ENCODE measurements at regions not wholly inside any gene's neighbourhood (a gene's known extent, or its start where the extent isn't known, plus 50 kb on each side); places are given as distances from the start of the nearest gene placed in this dataset.

DNA sequence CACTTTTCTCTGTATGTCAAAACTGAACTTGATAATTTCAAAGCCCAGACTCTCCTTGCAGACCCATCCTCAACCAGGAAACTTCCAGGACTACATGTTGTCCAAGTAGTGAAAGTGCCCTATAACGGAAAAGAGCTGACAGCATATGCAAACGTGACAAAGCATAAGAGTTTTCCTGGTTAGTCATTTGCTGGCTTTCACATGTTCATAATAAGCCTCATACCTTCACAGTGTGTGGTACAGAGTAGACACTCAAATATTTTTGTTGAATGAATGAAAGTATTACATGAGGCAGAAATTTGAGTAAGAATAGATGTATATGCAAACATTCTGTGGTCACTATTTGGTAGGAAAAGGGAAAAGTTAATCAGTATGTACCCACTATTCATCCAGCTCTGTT is 473.3 kb downstream of the MRPL39 start:
- DNase-seq, result no peak

DNA sequence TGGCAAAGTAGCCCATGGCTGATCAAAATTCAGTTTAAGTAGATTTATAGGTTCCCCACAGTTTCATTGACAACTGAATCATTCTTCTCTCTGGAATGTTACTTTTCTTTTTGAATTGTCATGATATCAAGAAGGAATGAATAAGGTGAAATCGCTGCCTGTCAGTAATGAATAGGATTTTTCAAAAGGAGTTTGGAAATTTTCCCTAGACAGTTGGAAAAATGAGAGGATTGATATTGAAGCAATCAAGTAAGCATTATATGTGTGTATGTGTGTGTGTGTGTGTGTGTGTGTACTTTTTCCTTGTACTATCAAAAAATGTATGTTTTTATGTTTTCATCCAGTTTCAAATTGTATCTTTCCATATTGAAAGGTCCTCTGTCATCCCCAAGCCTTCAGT is 479.5 kb downstream of the MRPL39 start:
- no peak for DNase-seq

DNA sequence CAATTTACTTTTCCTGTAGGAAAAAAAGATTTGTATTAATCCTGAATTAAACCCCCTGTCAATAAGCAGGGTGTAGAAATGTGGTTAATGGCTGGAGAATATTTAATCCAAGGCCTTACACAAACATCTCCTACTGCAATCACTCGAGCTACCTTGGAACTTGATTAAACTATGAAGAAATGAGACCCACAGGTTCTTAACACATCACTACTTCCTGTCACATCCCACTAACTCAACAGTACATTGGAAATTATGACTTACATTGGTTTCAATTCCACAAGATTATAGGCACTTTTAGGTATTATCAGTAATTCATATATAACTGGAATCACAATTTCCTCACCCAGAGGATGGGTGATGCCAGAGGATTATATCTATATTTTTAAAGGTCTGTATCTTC is 480.3 kb downstream of the MRPL39 start:
- DNase-seq, result no peak

DNA sequence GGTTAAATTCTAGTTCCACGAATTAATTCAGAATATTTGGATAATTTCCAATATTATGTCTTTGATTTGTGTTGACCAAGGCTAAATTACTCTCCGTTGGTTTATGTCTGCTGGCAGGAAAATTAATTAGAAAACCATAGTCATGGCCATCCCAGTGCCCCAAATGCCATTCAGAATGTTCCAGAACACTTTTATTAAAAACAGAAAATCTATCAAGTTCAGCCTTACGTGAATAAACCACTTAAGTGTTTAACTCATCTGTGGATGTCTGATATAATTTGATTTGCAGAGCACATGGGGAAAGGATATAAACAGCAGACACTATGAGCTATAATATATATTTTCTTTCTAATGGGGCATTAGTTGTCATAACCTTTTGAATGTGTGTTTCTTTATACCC is 480.7 kb downstream of the MRPL39 start:
- DNase-seq, result no peak

DNA sequence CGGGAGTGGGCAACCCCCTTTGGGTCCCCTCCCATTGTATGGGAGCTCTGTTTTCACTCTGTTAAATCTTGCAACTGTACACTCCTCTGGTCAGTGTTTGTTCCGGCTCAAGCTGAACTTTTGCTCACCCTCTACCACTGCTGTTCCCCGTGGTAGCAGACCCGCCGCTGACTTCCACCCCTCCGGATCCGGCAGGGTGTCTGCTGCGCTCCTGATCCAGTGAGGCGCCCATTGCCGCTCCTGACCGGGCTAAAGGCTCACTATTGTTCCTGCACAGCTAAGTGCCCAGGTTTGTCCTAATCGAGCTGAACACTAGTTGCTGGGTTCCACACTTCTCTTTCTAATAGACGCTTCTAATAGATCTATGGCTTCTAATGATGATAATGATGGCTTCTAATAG is 488.6 kb downstream of the MRPL39 start:
- DNase-seq, result no peak

DNA sequence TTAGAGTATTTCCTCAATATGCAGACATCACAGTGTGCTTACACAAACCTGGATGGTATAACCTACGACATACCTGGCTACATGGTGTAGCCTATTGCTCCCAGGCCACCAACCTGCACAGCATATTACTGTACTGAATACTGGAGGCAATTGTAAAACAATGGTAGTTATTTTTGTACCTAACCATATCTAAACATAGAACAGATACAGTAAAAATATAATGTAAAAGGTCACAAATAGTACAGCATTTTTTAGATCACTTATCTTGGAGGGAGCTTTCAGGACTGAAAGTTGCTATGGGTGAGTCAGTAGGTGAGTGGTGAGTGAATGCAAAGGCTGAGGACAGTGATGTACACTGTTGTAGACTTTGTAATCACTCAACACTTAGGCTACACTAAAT is 492.3 kb downstream of the MRPL39 start:
- DNase-seq, result no peak

DNA sequence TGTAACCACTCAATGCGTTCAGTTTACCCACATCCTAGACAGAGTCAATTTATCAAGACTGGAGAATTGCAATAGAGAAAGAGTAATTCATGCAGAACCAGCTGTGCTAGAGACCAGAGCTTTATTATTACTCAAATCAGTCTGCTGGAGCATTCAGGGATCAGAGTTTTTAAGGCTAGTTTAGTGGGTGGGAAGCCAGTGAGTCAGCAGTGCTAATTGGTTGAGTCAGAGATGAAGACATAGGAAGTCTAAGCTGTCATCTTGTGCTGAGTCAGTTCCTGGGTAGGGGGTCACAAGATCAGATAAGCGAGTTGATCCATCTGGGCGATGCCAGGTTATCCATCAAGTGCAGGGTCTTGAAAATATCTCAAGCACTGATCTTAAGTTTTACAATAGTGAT is 499.6 kb downstream of the MRPL39 start:
- no peak for DNase-seq

DNA sequence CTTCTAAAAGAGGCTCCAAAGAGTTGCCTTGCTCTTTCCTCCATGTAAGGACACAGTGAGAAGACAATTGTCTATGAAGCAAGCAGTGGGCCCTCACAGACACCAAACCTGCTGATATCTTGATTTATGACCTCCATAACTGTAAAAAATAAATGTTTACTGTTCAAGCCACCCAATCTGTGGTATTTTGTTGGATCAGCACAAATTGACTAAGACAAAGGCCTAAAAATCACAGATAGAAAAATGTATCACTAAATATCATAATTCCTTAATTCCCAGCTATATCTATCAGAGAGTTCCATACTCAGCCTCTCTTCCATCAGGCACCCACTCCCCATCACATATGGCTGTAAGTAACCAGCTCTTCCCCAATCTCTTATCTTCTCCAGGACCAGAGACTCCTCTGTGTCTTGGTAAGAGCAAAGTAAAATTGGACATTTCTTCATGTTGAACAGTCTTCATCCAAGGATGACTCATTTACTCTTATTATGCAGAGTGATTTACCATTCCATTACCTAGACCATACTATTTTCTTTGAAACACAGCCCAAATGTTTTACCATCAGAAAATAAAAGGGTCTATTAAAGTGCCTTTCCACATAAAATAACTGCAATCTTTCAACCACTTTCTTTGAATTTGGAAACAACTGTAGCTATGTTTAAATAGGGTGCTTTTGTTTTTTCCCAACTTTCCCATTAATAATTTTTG is 503.6 kb downstream of the MRPL39 start:
- DNase-seq, result no peak

DNA sequence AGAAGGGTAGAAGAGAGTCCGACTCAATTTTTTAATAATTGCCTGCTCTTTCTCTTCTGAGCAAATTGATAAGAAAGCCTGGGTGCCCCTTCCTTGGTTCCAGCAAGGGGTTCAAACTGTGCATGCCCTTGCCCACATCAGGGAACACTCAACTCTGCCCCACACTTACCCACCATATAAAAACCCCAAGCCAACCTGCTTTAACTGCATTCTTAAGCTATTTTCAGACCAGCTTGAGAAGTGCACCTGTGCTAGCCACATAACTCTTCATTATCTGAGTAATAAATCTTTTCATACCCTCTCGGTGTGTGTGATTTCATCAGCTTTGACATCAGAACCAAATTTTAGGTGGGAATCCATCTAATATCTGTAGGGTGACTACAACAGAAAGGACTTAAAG is 509.6 kb downstream of the MRPL39 start:
- DNase-seq, result no peak

DNA sequence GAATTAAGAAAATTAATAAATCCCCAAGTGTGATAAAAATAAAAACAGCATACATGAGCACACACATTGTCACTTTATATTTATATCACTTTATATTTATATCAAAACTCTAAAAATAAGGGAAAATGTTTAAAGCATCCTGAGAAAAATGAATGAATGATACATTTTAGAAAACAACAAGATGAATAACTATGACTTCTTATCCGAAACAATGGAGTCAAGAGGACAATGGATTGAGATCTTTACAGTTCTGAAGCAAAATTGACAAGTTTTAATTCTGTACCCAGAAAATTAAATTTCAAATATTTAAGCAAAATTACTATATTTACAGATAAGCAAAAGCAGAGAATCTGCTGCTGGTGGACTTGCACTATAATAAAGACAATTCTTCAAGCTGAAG is 512.6 kb downstream of the MRPL39 start:
- DNase-seq, result no peak

DNA sequence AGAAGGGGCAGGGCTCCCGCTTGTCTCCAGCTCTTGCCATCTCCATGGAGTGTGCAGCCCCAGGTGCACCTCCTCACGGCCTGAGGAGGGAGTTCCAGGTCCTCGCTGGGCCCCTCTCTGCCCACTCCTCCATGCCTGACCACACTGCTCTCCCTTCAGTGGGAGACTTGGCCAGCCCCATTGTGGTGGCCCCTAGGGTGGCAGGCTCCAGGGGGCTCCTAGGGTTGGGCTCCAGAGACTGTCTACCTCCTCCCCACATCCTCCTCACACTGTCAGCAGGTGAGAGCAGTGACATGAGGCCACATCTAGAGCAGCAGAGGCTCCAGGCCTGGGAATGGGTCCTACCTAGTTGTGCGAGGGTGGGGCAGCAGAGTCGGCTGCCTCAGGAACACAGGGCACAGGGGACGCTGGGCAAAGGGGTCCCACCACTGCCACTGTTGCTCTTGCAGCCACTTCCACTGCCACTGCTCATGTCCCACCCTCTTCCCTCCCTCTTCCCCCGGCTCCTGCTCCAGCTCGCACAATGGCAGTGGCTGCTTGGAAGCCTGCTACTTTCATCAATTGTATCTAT is 514.8 kb downstream of the MRPL39 start:
- DNase-seq, result no peak

DNA sequence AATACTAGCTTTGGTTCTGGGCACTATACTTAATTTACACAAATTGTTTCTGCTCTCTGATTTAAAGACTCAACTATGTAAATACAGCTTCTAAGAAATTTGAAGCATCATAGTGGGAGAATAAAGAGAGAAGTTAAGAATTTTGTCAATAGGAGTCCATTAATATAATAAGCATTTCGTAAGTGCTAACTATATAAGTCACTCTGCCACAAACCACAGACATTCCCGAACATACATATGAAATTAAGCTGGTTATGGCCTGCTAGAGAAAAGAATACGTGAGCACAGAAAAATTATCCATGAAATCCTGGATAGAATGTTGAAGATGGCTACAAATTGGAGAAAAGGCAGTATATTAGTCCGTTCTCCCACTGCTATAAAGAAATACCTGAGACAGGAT is 526.2 kb downstream of the MRPL39 start:
- DNase-seq, result no peak

DNA sequence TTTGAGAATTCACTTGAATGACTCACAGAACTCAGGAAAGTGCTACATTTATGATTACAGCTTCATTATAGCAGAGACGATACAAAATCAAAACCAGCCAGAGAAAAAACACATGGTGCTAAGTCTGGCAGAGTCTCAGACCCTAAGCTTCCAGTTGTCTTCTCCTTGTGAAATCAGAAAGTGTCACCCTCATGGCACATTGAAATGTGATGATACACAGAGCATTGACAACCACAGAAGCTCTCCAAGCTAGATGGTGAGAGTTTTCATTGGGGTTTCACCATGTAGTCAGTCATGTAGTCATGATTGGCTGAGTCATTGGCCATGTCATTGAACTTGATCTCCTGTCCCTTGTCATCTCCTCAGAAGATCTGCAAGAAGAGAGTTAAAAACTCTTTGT is 526.6 kb downstream of the MRPL39 start:
- no peak for DNase-seq

DNA sequence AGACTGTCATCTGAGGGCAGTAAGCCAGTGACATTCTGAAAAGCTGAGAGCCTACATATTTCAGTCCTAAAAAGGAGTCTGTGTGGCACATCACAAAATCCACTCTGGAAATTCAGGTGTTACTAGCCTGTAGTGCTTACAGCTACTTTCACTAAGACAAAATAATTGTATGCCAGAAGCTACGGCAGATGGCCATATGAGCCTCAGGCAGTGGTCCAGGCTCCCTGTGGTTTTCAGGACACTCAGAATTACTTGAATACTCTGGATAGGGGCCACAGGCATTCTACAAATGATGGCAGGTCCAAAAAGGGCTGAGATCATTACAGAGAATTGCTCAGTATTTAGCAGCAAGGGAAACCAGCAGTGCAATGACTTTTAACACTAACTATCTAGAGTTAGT is 527.1 kb downstream of the MRPL39 start:
- no peak for DNase-seq

DNA sequence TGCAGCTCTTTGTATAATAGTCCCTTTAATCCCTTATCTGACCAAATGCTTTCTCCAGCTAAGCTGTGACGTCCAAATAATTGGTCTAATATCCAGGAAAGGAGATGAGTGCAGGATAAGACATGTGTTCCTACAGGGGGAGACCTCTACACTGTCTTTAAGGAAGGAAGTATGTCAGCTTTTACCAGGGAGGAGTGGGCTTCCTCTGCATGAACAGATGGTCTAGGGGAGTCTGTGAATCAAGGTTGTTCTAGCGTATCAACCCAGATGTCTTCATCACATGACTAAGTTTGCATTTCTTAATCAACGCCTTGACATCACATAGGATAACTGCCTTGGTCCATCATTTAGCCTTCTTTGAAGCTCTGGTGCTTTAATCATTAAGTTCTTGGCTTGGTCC is 528.2 kb downstream of the MRPL39 start:
- no peak for DNase-seq

DNA sequence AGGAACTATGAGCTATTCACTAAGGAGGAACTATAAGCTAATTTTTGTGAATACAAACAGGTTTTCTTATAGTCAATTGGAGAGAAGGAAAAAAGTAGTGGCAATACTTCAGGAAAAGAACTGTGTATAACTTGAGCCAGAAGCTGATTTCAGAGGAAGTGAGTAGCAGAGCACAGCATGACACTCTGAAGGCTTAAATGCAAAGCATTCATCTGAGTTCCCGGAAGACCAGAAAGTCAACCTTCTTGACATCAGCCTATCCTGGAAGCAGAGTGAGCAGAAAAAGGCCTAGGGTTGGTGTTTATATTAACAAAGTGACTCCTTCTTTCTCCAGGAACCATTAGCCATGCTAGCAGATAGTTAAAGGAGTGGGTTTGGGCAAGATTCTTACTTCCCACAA is 545.2 kb downstream of the MRPL39 start:
- DNase-seq, result no peak

DNA sequence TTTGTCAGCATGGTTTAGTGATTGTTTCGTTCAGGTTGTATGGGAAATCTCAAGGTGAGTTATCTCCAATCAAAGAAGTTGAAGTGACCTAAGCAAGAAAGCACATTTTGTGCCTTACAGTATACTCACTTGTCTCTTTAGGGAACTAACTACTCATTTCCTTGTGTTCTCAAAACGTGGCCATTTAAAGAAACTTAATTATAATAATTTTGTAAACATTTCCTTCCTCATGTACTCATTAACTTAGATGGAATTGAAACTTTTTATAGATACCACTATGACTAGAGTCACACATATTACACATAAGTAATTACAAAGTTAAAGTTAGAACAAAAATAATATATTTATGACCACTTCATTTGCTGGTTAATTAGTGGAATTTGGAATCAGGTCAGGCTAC is 552.6 kb downstream of the MRPL39 start:
- DNase-seq, result no peak

DNA sequence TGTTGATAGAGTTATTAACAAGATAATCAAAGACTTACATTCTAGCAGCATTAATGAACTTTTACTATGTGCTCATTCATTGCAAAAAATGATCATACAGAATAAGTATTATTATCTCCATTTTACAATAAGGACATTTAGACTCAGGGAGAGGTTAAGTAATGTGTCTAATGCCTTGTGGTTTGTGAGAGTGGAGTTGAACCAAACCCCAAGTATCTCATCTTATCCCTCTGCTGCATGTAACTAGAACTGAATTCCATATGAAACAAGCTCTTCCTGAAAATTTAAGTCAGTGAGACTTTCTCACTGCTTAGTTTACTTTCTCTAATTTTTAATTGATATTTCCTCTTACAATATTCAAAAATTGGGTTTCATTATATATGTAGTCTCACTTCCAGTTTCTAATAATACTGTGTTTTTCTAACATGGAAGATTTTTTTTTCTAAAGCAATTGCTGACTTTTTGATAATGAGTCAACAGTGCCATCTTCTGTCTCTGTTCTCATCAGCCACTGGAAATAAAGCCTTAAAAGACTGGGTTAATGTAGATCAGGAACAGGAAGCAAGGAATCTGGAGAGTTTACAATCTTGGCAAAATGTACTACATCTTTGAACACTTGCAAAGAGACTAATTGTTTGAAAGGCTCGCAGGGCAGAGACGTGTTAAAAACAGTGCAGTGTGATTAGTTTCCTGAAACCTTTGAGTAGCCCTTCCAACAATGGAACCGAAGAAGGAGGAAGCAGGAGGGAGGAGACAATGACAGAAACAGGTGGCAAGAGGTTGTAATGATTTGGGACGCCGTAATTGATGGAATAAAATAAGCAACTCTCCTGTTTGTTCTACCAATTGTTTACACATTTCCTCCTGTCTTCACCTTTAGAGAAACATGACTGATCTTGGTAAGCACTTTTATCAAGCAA is 567.6 kb downstream of the MRPL39 start:
- no peak for DNase-seq

DNA sequence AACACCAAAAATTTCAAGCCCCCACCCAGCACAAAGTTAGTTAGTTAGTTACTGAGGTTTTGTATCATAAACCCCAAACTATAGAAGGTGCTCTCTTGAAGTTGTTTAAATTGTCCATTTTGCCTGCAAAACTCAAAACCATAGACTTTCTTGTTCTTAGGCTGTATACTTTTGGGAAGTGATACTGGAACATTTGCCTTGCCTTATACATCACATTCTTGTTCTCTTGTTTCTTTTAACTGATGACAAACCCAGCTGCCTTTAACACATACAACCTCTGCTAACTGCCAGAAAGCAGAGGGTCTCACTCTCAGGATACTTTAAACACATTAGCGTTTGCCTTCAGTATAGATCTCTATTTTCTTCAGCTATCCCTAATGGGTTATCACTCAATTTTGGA is 570.5 kb downstream of the MRPL39 start:
- DNase-seq, result no peak

DNA sequence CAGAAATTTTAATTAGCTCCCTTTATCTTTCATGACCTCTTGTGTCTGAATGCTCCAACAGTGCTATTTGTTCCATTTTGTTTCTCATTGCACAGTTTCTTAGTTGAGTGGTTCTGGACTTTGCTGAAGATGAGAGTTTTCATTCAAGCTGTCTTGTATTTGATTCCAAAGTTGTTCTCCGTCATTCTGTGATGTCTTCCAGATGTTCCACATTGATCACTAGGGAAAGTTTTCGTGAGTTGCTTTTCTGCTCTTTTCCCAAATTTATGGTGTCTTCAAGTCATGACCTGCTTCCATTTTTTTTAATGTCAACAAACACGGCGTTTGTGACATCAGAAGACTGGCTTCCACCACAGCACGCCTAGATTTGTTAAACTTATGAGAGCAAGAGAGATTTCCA is 575.5 kb downstream of the MRPL39 start:
- no peak for DNase-seq

DNA sequence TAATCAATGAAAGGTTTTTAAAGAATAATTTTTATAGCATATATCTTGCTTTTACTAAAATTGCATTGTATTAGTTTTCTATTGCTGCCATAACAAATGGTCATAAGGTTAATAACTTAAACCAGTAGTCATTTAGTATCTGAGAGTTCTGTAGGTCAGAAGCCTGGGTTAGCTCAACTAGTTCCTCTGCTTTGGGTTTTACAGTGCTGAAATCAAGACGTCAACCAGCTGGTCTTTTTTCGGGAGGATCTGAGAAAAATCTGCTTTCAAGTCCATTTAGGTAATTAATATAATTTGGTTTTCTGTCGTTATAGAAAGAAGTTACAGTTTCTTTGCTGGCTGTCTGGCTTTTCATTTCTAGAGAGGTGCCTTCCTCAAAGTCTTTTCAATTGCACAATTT is 577.7 kb downstream of the MRPL39 start:
- no peak for DNase-seq

DNA sequence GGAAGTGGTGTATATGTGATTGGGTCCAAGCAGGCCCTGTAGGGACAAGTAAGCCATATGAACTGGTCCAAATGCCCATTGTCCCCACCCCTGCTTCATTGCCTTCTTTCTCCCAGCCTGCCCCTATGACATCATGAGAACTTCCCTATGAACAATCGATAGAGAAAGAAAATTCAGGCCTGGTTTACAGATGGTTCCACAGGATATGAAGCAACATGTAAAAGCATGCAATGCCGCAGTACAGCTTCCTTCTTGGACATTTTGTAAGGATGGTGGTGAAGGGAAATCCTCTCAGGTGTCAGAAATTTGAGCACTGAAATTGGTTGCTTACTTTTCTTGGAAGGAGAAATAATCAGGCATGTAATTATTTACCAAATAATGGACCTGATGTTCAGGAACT is 581.7 kb downstream of the MRPL39 start:
- no peak for DNase-seq

DNA sequence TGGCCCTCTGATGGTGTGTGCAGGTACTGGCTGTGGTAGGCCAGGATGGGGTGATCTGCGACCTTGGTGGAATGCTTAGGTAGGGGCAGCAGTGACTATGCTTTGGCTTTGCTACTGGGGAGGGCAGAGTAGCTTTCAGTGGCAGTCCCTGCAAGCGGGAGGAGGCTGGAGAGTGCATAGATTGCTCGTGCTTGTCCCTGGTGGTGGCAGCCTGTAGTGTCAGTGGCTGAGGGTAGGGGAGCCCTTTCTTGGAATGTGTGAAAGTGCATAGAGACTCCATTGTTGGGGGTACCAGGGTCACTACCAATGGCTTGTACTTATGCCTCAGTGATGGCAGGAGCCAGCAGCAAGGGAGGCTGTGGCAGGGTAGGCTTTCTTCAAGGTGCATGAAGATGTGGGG is 582.6 kb downstream of the MRPL39 start:
- DNase-seq, result no peak

DNA sequence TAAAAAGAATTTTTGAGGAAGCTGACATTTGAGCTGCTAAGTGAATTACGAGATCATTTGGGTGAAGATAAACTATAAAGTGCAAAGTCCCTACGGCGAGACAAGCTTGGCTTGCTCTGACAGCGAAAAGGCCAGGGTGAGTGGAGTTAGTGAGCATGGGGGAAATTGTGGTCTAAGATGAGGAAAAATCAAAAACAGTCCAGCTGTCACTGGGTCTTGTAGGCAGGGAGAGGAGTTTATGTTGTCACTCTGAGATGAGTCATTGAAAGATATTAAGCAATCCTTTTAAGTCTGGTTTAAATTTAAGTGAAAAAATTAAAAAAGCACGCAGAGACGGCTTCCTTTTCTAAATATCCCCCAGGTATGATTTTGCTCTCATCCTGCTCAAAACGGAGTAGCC is 601.9 kb downstream of the MRPL39 start:
- no peak for DNase-seq

Measured in right kidney (tissue), 1 donor.